NCI-H1092 (cell line): ENCODE measurements at regions not wholly inside any gene's neighbourhood (a gene's known extent, or its start where the extent isn't known, plus 50 kb on each side); places are given as distances from the start of the nearest gene placed in this dataset.
"Not testable (repeated sequence)": the region's sequence is repeated elsewhere in the genome, so short reads cannot be mapped to it uniquely, and the experiment has no call there.

Experiments used
- DNase-seq: peaks from one replicate; lab custom pipeline; 2025; lab: John Stamatoyannopoulos, UW

DNA sequence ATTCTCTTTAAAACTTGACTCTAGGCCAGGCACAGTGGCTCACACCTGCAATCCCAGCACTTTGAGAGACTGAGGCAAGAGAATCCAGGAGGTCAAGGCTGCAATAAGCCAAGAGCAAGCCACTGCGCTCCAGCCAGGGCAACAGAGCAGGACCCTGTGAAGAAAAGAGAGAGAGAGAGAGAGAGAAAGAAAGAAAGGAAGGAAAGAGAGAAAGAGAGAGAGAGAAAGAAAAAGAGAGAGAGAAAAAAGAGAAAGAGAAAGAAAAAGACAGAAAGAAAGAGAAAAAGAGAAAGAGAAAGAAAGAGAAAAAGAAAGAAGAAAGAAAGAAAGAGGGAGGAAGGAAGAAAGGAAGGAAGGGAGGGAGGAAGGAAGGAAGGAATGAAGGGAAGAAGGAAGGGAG, 76.7 kb downstream of the RIN2 start:
- no peak for DNase-seq

DNA sequence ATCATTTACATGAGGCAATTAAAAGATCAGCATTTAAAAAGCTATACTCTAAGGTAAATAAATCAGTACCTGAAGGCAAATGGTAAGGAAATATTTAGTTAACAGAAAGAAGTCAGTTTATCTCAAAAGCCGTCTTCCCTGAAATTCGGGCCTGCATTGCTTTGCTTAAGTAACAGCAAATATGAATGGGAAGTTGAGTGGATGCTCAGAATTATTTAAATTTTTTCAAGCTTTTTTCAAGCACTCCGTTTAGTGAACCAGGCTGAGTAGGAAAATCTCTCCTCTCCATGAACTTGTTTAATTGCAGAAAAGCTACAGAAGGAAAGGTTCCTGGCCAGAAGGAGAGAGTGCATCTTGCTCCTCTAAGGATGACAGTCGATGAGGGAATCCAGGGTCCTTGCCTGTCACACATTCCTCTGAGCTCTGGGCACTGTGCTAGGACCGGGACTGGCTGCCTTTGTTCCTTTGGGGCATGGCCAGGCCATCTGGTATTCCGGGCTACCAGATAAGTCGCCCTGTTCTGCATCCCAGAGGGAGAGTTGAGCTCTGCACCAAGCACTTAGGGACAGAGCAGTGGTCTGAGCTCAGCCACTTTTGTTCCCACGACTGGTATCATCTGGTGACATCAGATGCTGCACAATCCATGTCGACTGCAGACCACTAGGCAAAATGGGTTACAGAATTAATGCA, 77.6 kb downstream of the RIN2 start:
- no peak for DNase-seq

DNA sequence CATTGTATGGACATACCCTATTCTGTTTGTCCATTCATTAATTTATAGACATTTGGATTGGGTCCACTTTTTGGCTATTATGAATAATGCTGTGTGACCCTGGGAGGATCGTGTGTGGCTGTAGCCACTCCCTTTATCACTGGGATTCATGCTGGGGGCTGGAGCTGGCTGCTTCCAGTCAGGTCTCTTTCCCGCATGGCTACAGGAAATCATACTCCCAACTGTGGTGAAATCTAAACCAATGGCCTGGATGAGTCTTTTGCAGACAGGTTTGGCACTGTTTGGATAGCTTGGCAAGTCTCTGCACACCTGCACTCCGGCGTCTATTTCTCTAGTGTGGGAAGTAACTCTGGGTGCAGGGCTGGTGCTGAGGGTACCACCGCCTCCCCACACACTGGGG, 80.4 kb downstream of the RIN2 start:
- DNase-seq: no peak

- DNase-seq: no peak
Observed at GRCh38 chr20:19839053-19839452, 81.0 kb downstream of the RIN2 start.

DNA sequence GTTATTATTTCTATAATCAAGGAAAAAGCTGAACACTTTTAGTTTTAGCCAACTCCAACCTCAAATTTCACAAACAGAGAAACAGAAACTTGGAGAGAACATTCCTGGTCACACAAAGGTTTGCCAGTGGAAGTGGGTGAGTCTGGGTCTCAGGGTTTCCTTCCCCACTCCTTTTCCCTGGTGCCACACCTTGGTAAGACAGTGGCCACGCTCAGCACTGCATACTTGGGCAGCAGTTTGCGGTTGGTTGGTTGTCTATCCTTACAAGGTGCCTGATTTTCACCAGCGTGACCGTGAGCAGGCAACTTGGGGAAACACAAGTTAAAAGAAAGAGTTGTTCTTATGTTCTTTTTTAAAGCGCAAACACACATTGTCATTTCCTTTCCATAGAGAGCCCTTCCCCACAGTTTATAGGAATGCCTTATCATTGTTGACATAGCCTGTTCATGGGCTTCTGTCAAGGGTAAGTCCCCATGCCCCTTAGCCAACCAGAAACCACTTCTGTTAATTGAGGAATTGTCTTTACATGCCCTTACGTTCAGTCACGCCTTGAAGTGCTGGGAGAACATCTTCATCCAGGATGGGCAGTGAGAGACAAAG, 82.2 kb downstream of the RIN2 start:
- DNase-seq: no peak

DNA sequence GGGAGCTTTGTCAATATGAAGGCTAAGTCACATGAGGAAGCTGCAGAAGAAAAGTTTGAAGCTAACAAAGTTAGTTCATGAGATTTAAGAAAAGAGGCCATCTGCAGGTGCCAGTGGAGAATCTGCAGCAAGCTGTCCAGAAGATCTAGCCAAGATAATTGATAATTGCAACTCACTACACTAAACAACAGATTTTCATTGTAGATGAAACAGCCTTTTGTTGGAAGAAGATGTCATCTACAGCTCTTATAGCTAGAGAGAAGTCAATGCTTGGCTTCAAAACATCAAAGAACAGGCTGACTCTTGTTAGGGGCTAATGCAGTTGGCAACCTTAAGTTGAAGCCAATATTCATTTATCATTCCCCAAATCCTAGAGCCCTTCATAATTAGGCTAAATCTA, 83.7 kb downstream of the RIN2 start:
- DNase-seq: no peak

- DNase-seq: not testable (repeated sequence)
Observed at GRCh38 chr20:19844850-19845249, 86.8 kb downstream of the RIN2 start.

DNA sequence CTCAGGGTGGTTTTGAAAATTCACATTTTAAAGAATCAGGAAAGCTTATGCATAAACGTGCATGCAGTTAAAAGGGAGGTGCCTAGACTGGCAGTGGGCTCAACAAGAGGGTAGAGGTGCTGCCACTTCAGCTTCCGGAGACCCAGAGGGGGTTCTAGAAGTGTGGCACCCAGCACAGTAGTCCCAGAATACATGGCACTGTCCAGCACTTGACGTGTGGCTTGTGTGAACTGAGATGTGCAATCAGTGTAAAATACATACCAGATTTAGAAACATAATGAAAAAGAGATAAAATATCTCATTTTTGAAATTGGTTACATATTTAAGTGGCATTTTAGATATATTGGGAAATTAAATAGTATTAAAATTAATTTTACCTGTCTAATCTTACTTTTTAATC, 89.3 kb downstream of the RIN2 start:
- no peak for DNase-seq

DNA sequence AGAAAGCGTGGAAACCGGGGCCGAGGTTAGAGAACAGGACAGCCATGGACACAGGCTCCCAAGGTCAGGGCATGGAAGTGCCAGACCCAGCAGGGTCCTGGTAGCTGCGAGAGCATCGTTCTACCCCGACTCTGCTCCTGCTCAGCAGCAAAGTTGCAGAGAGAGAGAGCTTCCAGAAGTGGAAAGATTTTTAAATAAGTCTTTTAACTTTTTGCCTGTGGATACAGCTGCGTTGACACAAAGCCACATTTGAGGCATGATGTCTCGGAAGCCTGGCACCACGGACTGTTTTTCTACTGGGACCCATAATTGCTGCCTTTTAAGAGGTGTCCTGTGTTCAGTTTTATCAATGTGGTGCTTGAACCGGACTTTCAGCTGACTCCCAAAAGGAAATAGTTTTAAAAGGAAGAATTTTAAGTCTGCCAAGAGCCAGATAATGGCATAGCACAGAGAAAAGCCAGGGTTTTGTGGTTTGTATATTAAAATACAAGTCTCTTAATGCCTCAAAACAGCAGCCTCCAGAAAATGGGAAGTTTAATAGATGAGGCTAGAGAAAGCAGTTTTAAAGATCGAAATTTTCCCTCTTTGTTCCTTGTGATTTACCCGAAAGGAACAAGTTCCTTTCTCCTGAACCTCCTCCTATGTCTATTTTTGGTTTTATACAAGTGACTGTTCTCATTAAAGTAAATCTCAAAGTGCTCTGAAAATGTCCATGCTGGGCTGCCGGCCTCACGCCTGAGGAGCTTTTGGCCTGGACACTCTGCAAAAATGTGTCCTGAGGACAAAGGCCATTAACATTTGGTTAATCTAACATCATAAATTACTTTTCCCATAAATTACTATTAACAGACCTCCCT, 91.5 kb downstream of the RIN2 start:
- DNase-seq: no peak

DNA sequence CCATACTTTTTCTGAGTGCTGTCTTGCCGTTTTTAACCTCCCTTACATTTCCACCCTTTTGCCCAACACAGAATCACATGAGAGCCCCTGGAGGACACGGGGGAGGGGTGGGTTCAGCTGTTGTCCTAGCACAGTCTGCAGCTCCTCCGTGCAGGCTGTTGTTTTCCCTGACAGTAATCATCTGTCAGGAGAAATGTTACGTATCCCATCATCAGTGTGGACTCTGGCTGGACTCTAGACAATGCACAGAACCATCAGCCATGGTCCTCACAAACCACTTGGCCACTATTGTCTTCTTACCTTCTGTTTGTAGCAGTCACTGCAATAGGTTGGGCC, 92.1 kb downstream of the RIN2 start:
- DNase-seq: no peak

DNA sequence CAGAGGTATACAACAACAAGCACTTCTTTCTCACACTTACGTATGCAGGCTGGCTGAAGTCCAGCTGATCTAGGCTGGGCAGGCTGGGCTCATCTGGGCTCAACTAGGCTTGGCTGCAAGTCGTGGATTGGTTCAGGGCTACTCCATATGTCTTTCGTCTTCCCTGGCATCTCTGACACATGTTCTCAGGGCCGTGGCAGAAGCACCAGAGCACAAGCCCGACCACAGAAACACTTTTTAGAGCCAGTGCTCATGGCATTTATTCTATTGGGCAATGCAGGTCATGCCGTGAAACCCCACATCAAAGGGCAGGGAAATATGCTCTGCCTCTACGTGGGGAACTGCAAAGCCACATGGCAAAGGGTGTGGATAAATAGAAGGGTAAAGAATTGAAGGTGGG, 93.8 kb downstream of the RIN2 start:
- DNase-seq: no peak

DNA sequence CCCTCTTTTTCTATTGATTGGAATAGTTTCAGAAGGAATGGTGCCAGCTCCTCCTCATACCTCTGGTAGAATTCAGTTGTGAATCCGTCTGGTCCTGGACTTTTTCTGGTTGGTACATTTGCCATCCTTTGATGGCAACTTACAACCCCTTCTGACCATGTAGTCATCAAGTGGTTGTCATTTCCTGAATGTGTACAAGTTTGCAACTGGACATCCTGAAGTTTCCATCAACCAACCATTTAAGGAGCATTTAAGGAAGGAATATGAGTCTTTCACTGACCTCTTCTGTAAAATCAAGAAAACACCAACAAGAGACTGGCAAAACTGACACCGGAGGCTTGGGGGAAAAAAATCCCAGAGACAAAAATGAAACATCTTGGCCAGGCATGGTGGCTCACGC, 97.4 kb downstream of the RIN2 start:
- DNase-seq: no peak

GRCh38 chr20:19858466-19859371, 100.7 kb downstream of the RIN2 start:
- DNase-seq: no peak

- DNase-seq: no peak
Observed at GRCh38 chr20:19859444-19859843, 101.4 kb downstream of the RIN2 start.

GRCh38 chr20:19860737-19861136, 102.7 kb downstream of the RIN2 start:
- no peak for DNase-seq

DNA sequence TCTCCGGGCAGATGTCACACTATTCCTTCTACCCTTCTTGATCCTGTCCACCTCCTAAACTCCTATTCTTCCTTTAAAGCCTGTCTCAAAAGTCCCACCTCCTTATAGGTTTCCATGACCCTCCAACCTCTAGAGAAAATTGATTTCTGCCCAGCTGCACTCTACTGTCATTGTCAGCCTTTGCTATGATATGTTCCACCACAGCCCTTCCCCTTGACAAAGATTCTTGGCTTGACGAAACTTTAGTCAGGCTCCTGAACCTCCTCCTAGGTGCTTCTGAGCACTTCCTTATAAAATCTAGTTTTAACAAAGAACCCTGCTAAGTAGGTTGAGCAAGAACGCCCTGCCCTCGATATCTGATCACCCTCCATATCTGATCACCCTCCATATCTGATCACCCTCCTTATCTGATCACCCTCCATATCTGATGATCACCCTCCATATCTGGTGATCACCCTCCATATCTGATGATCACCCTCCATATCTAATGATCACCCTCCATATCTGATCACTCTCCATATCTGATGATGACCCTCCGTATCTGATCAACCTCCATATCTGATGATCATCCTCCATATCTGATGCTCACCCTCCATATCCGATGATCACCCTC, 103.2 kb downstream of the RIN2 start:
- no peak for DNase-seq

DNA sequence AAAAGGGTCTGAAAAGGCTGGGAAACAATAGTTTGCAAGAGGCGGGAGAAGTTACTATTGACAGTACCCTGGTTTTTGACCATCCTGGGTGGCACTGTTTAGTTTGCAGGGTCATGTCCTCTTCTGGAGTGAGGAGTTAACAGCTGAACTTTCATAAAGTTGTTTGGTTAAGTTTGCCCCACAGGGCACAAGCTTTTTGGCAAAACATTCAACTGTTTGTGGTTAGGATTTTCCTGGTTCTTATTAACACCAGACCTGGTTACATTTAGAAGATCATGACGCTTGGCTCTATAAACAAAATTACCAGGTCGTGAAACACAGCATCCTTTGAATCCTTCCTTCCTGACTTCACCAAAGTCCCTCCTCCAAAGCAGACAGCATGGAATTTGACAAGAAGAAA, 106.1 kb downstream of the RIN2 start:
- DNase-seq: no peak

- DNase-seq: no peak
Observed at GRCh38 chr20:19866070-19866469, 108.0 kb downstream of the RIN2 start.

- no peak for DNase-seq
Observed at GRCh38 chr20:19867074-19867473, 109.0 kb downstream of the RIN2 start.

GRCh38 chr20:19867940-19868371, 109.9 kb downstream of the RIN2 start:
- no peak for DNase-seq

- no peak for DNase-seq
Observed at GRCh38 chr20:19868441-19868840, 110.4 kb downstream of the RIN2 start.

- DNase-seq: no peak
Observed at GRCh38 chr20:19872001-19872400, 113.9 kb downstream of the RIN2 start.
